Activated T-helper 1 cell treated with anti-CD3 and anti-CD28 coated beads, Interleukin-12 subunit alpha, Interleukin-12 subunit beta, Interleukin-2, Interleukin-4 antibody, amounts not matched to agents 30 ng/mL and 10 ng/mL and 1 ng/mL, durations not matched to agents 14 hours and 24 hours and 36 hours (primary cell): ENCODE measurements at regions not wholly inside any gene's neighbourhood (a gene's known extent, or its start where the extent isn't known, plus 50 kb on each side); places are given as distances from the start of the nearest gene placed in this dataset.

ENCODE experiments used
- DNase-seq: peaks from one replicate; pipeline ENCODE4 v3.0.0; 2021; ENCODE audit warnings: low spot score
- H3K27ac Mint-ChIP-seq: one replicate; pipeline ENCODE4 v1.8.0; 2021; ENCODE audit warnings: mild to moderate bottlenecking, mixed read lengths
- H3K27me3 Mint-ChIP-seq: one replicate; pipeline ENCODE4 v1.8.0; 2022; ENCODE audit warnings: mild to moderate bottlenecking, moderate library complexity, mixed read lengths; ENCODE audit not compliant: insufficient read depth
- H3K36me3 Mint-ChIP-seq: one replicate; pipeline ENCODE4 v1.8.0; 2021; ENCODE audit warnings: low read depth, mixed read lengths
- H3K4me1 Mint-ChIP-seq: one replicate; pipeline ENCODE4 v1.8.0; 2021; ENCODE audit warnings: low read depth, mixed read lengths
- H3K4me3 Mint-ChIP-seq: one replicate; pipeline ENCODE4 v1.8.0; 2021; ENCODE audit warnings: mild to moderate bottlenecking, moderate library complexity, mixed read lengths
- H3K9me3 Mint-ChIP-seq: one replicate; pipeline ENCODE4 v1.8.0; 2021; ENCODE audit warnings: mixed read lengths
- intact Hi-C: fragments of 100-400 bp; cut with micrococcal nuclease; formaldehyde crosslinking; loops from one replicate; pipeline ENCODE4 v1.15.1; 2024

DNA sequence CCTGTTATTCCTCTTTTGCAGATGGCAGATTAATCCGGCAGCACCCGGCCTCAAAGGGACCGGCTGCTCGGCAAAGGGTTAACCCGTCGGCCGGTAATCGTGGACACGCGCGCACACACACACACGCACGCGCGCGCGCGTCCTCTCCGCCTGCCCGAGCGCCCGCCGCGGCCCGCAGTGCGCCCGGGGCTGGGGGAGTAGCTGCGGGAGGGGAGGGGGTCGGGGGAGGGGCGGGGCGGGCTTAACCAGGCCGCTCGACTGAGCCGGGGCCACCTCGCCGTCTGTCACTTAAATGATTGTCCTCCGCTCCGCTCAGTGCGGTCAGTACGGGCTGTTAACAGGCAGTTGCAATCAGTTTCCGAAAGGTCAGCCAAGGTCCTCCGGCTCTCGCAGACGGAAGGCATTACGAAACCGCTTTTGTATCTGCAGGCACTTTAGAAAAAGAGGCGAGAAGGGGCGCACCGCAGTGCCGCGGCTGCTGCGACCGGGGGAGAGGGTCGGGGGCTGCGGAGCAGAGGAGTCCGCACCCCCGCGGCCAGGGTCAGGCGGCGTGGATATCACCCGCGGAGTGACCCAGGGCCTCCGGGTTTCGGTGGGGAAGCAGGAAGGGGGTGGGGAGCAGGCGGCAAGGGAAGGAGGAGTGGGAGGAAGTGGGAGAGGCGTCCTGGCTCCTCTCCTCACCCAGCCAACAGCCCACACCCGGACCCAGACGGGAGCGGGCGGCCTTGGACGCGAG, 57.3 kb upstream of the BCOR start:
- no peak for DNase-seq
- Mint-ChIP-seq H3K9me3 (no peaks in the 10 kb centered on the region), H3K27me3 (no peaks in the 10 kb centered on the region), H3K4me1 (peaks cover 12% of the 10 kb centered on the region), H3K4me3 (peak overlapping the region; percentile 84), H3K27ac (peak overlapping the region; percentile 77), H3K36me3 (no peaks in the 10 kb centered on the region)
- intact Hi-C loops: loop anchor here (1.0 kb wide), 1 partner anchor 9 kb away; no protein-coding TSS in a partner anchor

DNA sequence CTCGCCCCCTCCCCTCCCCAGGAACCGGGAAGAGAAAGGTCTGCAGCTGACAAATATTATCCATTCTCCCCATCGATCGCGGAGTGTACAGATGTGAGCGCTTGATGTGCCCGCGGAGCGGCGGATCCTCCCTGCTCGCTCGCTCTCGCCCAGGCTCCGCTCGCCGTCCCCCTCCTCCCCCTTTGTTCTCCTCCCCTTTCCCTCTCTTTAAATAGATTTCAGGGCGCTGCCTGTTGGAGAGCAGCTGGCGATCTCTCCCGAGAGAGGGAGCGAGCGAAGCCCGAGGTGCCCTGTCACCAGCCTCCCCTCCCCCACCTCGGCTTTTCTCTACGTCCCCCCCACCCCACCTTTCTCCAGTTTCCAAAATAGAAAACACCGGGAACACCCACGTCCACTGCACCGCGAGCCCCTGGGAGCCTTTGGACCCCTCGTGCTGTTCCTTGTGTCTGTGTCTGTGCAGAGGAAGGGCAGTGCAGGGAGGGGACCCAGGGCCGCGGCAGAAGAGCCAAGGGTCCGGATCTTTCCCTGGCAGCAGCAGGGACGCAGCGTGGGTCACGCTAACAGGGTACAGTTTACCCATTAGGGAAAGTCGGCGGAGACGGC, 56.6 kb upstream of the BCOR start:
- no peak for DNase-seq
- Mint-ChIP-seq H3K27me3 (no peaks in the 10 kb centered on the region), H3K9me3 (no peaks in the 10 kb centered on the region), H3K36me3 (no peaks in the 10 kb centered on the region), H3K4me3 (peak overlapping the region; percentile 80), H3K27ac (peak overlapping the region; percentile 77), H3K4me1 (peaks cover 12% of the 10 kb centered on the region)
- intact Hi-C loops: loop anchor here (1.0 kb wide), 1 partner anchor 8 kb away; no protein-coding TSS in a partner anchor

- Mint-ChIP-seq H3K4me1 (peaks cover 12% of the 10 kb centered on the region), H3K36me3 (no peaks in the 10 kb centered on the region), H3K27ac (peak overlapping the region; percentile 86), H3K27me3 (peaks cover under 1% of the 10 kb centered on the region), H3K9me3 (no peaks in the 10 kb centered on the region), H3K4me3 (peak overlapping the region; percentile 81)
- intact Hi-C loops: loop anchor here (1.0 to 2.0 kb wide), 5 partner anchors 7 to 55 kb away; no protein-coding TSS in a partner anchor
- peak; percentile 40 for DNase-seq
These were observed 55.8 kb upstream of the BCOR start for GRCh38 chrX:40153345-40154249.

GRCh38 chrX:40152741-40153344, 55.1 kb upstream of the BCOR start:
- H3K9me3 Mint-ChIP-seq: no peaks in the 10 kb centered on the region
- H3K27ac Mint-ChIP-seq: no peak overlapping the region
- H3K4me3 Mint-ChIP-seq: peak overlapping the region; percentile 81
- DNase-seq: no peak
- intact Hi-C loops: loop anchor here (1.0 to 2.0 kb wide), 4 partner anchors 16 to 54 kb away; no protein-coding TSS in a partner anchor
- no peaks in the 10 kb centered on the region for H3K36me3 Mint-ChIP-seq
- peaks cover 2% of the 10 kb centered on the region for H3K27me3 Mint-ChIP-seq
- peaks cover 12% of the 10 kb centered on the region for H3K4me1 Mint-ChIP-seq

DNA sequence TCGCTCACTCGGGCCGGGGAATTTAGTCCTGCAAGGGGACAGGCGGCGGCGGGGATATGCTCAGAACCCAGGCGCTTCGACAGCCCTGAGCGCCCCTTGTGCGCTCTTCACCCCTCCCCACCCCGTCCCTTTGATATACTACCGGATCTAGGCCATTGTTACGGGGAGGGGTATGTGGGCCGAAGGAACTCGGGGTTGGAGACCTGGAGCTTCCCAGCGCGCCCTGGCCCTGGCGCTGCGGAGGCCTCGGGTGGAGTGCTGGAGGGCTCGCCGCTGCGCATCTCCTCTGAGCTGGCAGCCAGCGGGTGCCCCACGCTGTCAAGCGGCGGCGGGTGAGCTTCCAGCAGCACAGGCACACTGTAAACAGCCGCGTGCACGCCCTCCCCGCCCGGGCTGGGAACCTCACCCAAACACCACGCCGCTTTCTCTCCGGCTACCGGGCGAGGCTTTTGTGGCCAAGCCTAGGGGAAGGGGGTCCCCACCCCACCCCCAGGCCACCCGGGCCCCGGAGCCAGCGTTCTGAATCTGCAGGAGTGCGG, 54.5 kb upstream of the BCOR start:
- H3K36me3 Mint-ChIP-seq: no peaks in the 10 kb centered on the region
- intact Hi-C loops: loop anchor here (2.0 kb wide), 1 partner anchor 53 kb away; no protein-coding TSS in a partner anchor
- H3K27ac Mint-ChIP-seq: no peak overlapping the region
- peaks cover 6% of the 10 kb centered on the region for H3K4me1 Mint-ChIP-seq
- peaks cover 2% of the 10 kb centered on the region for H3K27me3 Mint-ChIP-seq
- DNase-seq: no peak
- no peak overlapping the region for H3K4me3 Mint-ChIP-seq
- no peaks in the 10 kb centered on the region for H3K9me3 Mint-ChIP-seq

DNA sequence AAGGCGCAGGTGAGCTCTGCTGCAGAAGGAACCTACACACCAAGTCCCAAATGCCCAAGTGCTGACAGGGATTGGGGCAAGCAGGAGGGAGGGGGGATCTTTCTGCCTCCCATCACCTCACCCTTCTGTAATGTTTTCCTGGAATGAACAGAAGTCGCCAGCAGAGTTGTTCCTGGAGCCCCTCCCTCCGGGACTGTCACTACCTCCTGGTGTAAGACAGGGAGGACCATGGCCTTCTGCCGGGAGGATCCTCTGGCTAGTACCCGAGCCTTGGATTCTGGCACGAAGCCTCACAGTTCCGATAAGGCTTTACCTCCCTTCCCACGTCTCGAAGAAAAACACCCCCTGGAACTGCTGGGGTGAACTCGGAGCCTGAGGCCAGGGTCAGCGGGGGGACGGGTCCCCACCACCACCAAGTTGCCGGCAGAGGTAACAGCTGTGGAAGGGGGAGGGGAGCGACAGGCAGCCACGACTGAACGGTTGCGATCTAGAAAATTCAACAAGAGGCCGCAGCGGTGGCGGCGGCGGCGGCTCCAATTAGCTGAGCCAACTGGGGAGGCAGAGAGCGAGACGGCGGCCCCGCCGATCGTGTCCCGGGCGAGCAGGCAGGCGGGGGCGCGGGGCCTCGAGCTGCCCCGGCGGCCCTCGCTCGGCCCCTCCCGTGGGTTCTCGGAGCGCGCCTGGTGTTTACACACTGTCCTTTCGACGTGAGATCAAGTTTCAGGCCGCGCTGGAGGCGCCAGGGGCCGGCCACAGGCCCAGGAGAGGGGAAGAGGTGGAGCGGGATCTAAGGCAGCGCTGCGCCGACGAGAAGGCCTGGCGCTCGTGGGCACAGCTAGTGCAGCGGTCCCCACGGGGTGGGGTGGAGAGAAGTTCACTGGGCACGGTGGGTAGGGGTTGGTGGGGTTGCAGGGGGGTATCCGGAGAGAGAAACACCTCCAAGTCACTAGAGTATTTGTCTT, 53.7 kb upstream of the BCOR start:
- no peak for DNase-seq
- H3K4me1 Mint-ChIP-seq: no peaks in the 10 kb centered on the region
- H3K4me3 Mint-ChIP-seq: no peak overlapping the region
- no peaks in the 10 kb centered on the region for H3K36me3 Mint-ChIP-seq
- no peak overlapping the region for H3K27ac Mint-ChIP-seq
- no peaks in the 10 kb centered on the region for H3K9me3 Mint-ChIP-seq
- H3K27me3 Mint-ChIP-seq: peaks cover 5% of the 10 kb centered on the region
- intact Hi-C loops: loop anchor here (2.0 kb wide), 1 partner anchor 53 kb away; no protein-coding TSS in a partner anchor

- H3K4me3 Mint-ChIP-seq: no peak overlapping the region
- no peaks in the 10 kb centered on the region for H3K9me3 Mint-ChIP-seq
- peaks cover 5% of the 10 kb centered on the region for H3K27me3 Mint-ChIP-seq
- DNase-seq: no peak
- H3K4me1 Mint-ChIP-seq: no peaks in the 10 kb centered on the region
- H3K27ac Mint-ChIP-seq: no peak overlapping the region
- no peaks in the 10 kb centered on the region for H3K36me3 Mint-ChIP-seq
- intact Hi-C loops: no loop called here
These were observed 52.7 kb upstream of the BCOR start for GRCh38 chrX:40150503-40150902.

DNA sequence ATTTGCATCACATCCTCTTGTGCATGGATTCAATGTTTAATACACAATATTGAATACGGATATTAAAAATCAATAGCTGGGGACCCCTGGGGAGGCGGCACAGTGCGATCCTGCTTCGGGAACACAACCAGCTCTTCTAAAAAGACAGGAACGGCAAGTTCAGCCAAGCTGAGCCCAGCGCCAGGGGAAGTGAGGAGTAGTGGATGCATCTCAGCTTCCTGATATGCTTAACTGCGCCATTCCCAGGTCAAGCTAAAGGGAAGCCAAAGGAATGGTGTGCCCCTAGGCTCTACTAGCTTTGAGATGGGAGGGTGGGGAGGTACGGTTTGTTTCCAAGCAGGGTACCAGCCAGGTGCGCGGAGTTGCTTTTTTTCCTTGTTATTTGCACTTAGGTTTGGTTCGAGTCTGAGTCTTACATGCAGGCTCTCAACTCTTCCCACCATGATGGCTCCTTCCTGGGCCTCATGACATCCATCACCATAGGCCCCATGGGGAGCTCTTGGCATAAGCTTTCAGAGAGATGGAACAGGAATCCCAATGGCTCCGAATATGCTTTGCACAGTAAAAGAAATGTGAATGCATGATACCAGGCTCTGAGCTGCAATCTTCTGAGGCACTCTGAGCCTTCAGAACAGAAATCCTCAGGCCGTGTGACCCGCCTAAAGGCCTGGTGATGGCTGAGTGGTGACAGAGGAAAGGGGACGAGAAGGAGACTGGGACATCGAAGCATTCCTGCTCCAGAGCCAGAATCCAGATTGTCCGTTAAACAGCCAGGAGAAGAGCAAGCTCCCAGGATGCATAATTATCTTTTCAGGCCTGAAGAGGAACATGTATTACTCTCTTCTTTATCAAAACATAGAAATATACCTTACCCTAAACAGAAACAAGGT, 51.8 kb upstream of the BCOR start:
- Mint-ChIP-seq H3K9me3 (no peaks in the 10 kb centered on the region), H3K4me1 (no peaks in the 10 kb centered on the region), H3K36me3 (no peaks in the 10 kb centered on the region), H3K27ac (no peak overlapping the region), H3K27me3 (peaks cover 7% of the 10 kb centered on the region), H3K4me3 (no peak overlapping the region)
- no peak for DNase-seq
- intact Hi-C loops: no loop called here

DNA sequence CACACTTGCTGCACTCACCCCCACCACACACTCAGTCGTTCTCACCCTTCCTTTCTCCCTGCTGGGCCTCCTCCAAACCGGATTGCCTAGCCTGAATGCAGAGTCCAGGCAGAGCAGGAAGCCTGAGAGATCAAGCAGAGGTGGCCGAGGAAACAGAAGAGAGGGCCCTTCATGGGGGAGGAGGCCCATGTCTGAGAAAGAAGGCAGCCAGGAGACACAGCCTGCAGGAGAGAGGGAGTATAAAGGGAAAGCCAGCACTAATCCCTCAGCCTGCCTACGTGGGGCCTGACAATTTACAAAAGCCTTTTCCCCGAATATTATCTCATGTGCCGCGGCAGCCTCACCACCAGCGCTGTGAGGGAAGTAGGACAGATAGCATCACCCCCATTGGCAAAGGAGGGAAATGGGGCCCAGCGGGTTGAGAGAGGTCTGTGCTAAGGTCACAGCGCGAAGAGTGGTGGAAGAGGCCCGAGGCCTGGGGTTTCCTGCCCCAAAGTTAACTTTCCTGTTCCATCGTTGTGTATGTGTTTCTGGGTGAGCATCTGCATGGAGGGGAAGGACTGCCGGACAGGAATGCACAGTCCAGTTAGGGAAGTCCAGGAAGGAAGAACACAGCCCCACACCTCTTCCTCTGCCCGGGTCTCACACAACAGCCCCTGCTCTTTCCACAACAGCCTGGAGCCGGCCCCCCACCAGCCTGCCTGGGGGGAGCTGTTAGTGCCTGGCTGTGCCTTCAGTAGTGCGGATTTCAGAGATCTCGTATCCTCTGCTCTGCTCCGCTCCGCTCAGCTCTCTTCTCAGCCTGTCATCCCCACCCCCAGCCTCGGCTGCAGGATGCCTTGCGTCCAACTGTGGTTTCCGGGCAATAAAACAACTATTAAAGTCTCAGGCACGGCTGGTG, 50.9 kb upstream of the BCOR start:
- peaks cover 7% of the 10 kb centered on the region for H3K27me3 Mint-ChIP-seq
- H3K27ac Mint-ChIP-seq: no peak overlapping the region
- H3K36me3 Mint-ChIP-seq: no peaks in the 10 kb centered on the region
- DNase-seq: no peak
- intact Hi-C loops: no loop called here
- no peaks in the 10 kb centered on the region for H3K4me1 Mint-ChIP-seq
- no peaks in the 10 kb centered on the region for H3K9me3 Mint-ChIP-seq
- H3K4me3 Mint-ChIP-seq: no peak overlapping the region

DNA sequence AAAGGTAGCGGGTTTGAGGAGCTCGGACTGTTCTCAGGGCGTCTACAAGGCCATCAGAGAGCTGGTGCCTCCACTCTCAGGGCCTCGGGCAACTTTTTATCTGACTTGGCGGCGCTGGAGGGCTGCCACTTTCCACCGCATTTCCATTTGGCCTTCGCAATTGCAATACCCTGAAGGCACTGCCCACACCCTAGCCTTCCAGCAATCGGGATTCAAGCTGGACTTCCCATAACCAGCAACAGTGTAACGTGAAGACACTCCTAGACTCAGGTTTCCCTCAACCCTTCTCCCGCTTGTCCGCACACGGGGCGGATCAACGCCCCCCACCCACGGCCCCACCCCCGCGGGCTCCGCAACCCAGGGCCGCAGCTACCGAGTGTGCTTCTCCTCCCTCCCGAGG, 50.2 kb upstream of the BCOR start:
- Mint-ChIP-seq H3K27me3 (peaks cover 7% of the 10 kb centered on the region), H3K4me1 (no peaks in the 10 kb centered on the region), H3K27ac (no peak overlapping the region), H3K4me3 (no peak overlapping the region), H3K9me3 (no peaks in the 10 kb centered on the region), H3K36me3 (no peaks in the 10 kb centered on the region)
- intact Hi-C loops: no loop called here
- DNase-seq: no peak
